ENCODE measurements at regions not wholly inside any gene's neighbourhood (a gene's known extent, or its start where the extent isn't known, plus 50 kb on each side); places are given as distances from the start of the nearest gene placed in this dataset.

GRCh38 chr13:108439556-108439955 lies 170.0 kb downstream of the TNFSF13B start:
- DNase-seq, result peak; percentile 71 to 82

GRCh38 chr13:108444448-108444847 lies 174.9 kb downstream of the TNFSF13B start:
- DNase-seq, result no peak

GRCh38 chr13:108448891-108449290 lies 179.4 kb downstream of the TNFSF13B start:
- no peak for DNase-seq

GRCh38 chr13:108451121-108451520 lies 178.3 kb upstream of the MYO16 start:
- no peak for DNase-seq

- DNase-seq, result no peak
Observed at GRCh38 chr13:108455320-108455719, 174.1 kb upstream of the MYO16 start.

GRCh38 chr13:108460043-108460442 lies 169.4 kb upstream of the MYO16 start:
- no peak for DNase-seq

GRCh38 chr13:108460746-108461145 lies 168.7 kb upstream of the MYO16 start:
- DNase-seq, result no peak

GRCh38 chr13:108463340-108463739 lies 166.1 kb upstream of the MYO16 start:
- no peak for DNase-seq

- no peak for DNase-seq
Observed at GRCh38 chr13:108470921-108471320, 158.5 kb upstream of the MYO16 start.

GRCh38 chr13:108475181-108475580 lies 154.2 kb upstream of the MYO16 start:
- DNase-seq, result no peak

GRCh38 chr13:108477376-108477775 lies 152.0 kb upstream of the MYO16 start:
- no peak for DNase-seq

GRCh38 chr13:108478179-108478578 lies 151.2 kb upstream of the MYO16 start:
- no peak for DNase-seq

GRCh38 chr13:108483981-108484380 lies 145.4 kb upstream of the MYO16 start:
- DNase-seq, result no peak

GRCh38 chr13:108486096-108486495 lies 143.3 kb upstream of the MYO16 start:
- DNase-seq, result no peak

- no peak for DNase-seq
Observed at GRCh38 chr13:108494991-108495645, 134.3 kb upstream of the MYO16 start.

- no peak for DNase-seq
Observed at GRCh38 chr13:108495646-108496361, 133.6 kb upstream of the MYO16 start.

- no peak for DNase-seq
Observed at GRCh38 chr13:108496362-108497210, 132.8 kb upstream of the MYO16 start.

- peak in 1 of 2 experiments; percentile 12 for DNase-seq
Observed at GRCh38 chr13:108500711-108501110, 128.7 kb upstream of the MYO16 start.

GRCh38 chr13:108508263-108508662 lies 121.1 kb upstream of the MYO16 start:
- DNase-seq, result peak in 1 of 2 experiments; percentile 49

GRCh38 chr13:108525827-108526226 lies 103.6 kb upstream of the MYO16 start:
- no peak for DNase-seq

- DNase-seq, result no peak
Observed at GRCh38 chr13:108526286-108526685, 103.1 kb upstream of the MYO16 start.

GRCh38 chr13:108527844-108528243 lies 101.6 kb upstream of the MYO16 start:
- no peak for DNase-seq

GRCh38 chr13:108528303-108528702 lies 101.1 kb upstream of the MYO16 start:
- no peak for DNase-seq

GRCh38 chr13:108533842-108534241 lies 95.6 kb upstream of the MYO16 start:
- DNase-seq, result no peak

All from NCI-H526 (cell line).